ENCODE measurements at regions not wholly inside any gene's neighbourhood (a gene's known extent, or its start where the extent isn't known, plus 50 kb on each side); places are given as distances from the start of the nearest gene placed in this dataset.

DNA sequence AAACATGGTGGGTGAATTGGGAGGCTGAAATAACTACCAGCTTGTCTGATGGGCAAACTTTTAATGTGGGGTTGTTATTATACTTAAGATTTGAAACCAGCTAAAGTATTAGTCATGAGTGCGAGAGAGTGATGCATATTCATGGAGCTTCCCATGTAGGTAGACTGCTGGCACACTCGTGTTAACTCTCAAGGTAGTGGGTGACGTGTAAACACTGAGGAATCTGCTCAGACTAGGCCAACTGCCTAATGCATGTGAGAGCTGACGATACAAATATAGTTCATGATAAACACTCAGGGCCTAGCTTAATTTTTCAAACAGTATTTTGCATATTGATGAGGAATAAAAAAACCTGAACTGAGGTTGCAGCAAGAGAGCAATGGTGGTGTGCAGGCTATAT, 1165.7 kb upstream of the PIK3C3 start:
- no peak for DNase-seq (ENCODE audit: low read depth)

DNA sequence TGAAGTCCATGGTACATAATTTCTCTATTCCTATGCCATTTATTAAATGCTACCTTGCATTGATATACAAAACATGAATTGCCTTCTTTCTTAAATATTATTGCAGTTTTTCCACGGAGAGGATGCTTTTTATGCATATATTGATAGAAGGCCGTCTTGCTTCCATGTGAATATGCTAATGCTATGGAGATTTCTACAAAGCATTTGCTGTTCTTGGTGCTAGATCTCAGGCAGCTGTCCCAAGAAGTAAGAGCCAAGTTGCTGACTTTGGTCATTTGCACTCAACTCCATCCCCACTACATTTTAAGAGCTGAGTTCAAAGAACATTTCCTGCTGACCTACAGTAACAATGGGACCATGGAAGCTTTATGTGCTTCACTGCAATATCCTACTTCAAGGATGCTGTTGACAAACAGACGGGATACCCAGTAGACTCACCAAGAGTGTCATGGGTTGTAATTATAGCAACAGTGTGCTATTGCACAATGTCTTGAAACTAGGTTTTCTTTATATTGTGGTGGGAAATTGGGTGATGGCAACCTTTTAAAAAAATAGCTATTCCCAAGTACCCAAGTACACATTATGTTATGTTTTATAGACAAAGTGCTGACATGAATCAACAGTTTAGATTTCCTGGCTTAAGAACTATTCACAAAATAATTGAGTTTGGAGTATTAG, 1172.4 kb upstream of the PIK3C3 start:
- no peak for DNase-seq (ENCODE audit: low read depth)

- DNase-seq (ENCODE audit: low read depth): no peak
Measured at GRCh38 chr18:40769786-40770185, 1185.2 kb upstream of the PIK3C3 start.

DNA sequence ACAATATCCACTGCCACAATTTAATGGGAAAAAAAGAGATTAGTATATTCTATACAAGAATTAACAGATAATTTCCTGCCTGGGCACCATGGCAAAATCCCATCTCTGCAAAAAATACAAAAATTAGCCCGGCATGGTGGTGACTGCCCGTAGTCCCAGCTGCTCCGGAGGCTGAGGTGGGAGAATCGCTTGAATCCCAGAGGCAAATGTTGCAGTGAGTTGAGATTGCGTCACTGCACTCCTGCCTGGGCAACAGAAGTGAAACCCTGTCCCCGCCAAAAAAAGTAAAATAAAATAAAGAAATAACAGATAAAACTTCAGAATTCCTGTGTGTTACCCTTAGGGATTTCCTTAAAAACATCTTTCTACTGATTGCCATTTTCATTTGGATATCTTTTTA, 1194.8 kb upstream of the PIK3C3 start:
- DNase-seq (ENCODE audit: low read depth): no peak

DNA sequence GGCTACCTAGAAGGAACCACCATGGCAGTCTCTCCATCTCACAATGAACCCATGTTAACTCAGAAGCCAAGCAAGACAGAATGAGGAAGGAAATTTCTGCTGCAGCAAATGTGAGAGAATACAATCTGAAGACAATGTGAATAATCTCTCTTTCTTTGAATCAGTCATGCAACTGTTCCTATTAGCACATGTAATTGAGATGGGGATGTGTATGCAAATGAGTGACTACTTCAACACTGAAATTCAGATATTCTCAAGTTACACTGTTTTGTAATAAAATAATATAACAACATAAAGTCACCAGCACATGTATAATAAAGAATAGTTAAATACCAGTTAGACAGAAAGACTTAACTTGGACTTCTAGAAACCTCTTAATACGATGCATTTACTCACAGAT, 1200.6 kb upstream of the PIK3C3 start:
- DNase-seq (ENCODE audit: low read depth): no peak

- DNase-seq (ENCODE audit: low read depth): no peak
Measured at GRCh38 chr18:40752316-40752715, 1202.7 kb upstream of the PIK3C3 start.

DNA sequence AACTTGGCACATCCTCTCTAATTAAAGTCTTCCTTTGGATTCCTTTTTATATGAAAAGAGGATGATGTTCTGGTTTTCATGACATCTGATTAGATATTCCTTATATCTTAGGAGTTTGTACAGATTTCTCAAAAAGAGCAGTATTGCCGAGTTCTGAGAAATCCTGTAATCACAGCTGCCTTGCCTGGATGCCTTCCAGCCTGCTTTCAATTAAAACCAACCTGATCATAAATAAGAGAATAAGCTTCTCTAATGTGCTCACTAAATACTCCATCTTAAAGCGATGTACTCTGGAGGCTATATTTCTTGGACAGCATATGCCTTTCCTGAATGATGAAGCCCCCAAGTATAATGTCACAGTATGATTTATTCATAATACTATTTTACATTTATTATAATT, 1203.8 kb upstream of the PIK3C3 start:
- no peak for DNase-seq (ENCODE audit: low read depth)

GRCh38 chr18:40739029-40739428, 1216.0 kb upstream of the PIK3C3 start:
- no peak for DNase-seq (ENCODE audit: low read depth)

GRCh38 chr18:40738321-40738880, 1216.6 kb upstream of the PIK3C3 start:
- no peak for DNase-seq (ENCODE audit: low read depth)

DNA sequence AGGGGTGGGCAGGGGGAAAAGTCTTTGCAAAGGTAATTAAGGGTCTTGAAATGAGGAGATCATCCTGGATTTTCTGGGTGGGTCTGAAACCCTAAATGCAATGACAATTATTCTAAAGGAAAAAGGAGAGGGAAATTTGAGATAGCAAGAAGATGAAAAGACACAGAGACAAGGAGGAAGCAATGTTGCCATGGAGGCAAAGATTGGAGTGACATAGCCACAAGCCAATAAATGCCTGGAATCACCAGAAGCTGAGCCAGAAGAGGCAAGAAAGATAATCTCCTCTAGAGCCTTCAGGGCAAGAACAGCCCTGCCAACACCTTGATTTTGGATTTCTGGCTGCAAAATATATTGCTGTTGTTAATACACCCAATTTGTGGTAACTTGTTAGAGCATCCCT, 1246.3 kb upstream of the PIK3C3 start:
- DNase-seq (ENCODE audit: low read depth): no peak

GRCh38 chr18:40707797-40708196, 1247.2 kb upstream of the PIK3C3 start:
- no peak for DNase-seq (ENCODE audit: low read depth)

DNA sequence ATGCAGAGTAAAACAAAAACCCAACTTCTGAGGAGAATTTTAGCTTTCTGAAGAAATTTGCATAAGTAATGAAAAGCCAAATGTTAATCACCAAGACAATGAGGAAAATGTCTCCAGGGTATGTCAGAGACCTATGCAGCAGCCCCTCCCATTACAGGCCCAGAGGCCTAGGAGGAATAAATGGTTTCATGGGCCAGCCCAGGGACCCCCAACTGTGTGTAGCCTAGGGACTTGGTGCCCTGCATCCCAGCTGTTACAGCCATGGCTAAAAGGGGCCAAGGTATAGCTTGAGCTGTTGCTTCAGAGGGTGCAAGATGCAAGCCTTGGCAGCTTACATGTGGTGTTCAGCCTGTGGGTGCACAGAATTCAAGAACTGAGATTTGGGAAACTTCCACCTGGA, 1256.9 kb upstream of the PIK3C3 start:
- no peak for DNase-seq (ENCODE audit: low read depth)

DNA sequence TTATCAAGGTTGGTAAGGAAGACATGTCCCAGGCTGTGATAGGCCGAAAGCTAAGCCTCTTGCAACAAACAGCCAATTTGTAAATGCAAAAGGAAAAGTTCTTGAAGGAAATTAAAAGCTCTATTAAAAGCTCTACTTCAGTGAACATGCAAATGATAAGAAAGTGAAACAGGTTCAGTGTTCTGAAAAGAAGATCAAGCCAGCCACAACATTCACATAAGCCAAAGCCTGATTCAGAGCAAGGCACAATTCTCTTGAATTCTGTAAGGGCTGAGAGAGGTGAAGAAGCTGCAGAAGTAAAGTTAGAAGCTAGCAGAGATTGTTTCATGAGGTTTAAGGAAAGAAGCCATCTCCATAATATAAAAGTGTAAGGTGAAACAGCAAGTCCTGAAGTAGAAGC, 1259.5 kb upstream of the PIK3C3 start:
- no peak for DNase-seq (ENCODE audit: low read depth)

DNA sequence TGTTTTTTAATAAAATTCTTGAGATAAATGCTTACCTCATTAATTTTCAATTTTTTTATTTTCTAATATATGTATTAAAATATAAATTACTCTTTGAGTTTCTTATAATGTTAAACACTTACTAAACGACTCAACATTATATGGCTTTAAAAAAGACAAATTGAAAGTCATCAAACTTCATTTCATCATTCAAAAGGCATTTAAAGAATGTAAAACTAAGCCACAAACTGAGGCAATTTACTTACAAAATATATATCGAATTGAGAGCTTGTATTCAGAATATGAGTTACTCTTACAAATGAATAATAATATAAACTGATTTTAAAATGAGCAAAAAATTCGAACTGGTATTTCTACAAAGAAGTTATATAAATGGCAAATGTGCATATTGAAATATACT, 1262.2 kb upstream of the PIK3C3 start:
- no peak for DNase-seq (ENCODE audit: low read depth)

- no peak for DNase-seq (ENCODE audit: low read depth)
Measured at GRCh38 chr18:40690062-40690461, 1265.0 kb upstream of the PIK3C3 start.

DNA sequence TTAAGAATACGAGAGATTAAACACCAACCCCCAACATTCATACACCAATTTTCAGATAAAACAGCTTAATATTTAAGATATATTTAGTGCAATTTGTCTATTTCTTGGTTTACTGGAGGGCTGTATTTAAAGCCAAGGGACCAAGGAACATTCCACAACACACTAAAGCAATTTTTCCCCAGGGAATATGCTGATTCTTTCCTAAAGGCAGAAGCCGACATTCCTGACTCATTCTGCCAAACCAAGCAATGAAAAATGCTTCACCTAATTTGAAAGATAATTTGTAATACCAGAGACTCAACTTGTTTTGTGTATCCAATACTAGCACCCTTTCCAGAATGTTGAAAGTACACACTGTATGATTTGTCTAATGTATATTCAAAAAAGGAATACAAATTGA, 1267.6 kb upstream of the PIK3C3 start:
- DNase-seq (ENCODE audit: low read depth): no peak

- DNase-seq (ENCODE audit: low read depth): no peak
Measured at GRCh38 chr18:40686836-40687235, 1268.2 kb upstream of the PIK3C3 start.

DNA sequence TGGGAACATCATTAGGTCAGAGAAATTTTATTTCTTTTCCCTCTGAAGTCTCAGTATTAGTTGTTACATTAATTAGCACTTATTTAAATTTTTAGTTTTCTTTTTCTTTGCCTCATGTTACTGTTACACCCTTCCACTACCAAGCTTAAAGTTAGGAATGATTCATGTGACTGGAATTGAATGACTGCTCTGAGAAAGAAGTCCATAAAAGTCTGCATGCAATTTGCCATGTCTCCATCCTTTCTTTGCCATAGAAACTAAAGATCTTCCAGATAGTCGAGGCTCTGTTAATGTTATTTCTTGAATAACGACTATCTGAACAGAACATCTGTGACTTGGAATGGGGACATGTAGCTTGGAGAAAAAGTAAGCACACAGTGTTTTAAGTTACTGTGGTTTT, 1269.8 kb upstream of the PIK3C3 start:
- DNase-seq (ENCODE audit: low read depth): no peak

DNA sequence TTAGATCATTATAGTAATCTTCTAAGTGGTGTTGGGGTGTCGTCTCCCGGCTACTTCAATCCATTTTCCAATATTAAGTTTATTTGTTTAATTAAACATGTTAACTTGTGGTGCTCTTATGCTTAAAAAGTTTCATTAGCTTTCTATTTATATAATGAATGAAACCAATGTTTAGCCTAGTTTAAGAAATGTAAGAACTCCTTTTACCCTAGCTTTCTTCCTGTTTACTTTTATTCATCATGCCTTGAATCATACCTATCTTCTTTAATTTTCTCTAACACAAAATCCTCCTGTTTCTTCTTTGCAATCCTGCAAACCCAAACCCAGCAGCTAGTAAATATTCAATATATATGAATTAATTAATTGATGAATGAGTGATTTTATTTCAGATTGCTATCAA, 1276.7 kb upstream of the PIK3C3 start:
- DNase-seq (ENCODE audit: low read depth): no peak

GRCh38 chr18:40676668-40677067, 1278.4 kb upstream of the PIK3C3 start:
- no peak for DNase-seq (ENCODE audit: low read depth)

DNA sequence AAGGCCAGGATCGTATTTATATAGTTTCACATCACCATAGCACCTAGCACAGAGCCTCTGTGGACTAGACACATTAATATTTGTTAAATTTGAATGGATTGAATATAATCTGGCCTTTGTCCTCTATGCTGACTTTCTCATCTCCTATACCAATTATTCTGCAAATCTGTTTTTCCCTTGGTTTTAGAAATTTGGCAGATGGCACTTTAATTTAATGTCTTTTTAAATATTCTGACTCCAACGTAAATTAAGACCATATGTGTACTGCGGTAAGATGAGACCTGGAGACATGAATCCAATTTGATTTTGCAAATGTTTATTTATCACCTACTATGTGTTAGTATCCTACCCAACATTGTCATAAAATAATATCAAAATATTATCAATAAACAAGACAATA, 1281.9 kb upstream of the PIK3C3 start:
- DNase-seq (ENCODE audit: low read depth): no peak

GRCh38 chr18:40672590-40672989, 1282.4 kb upstream of the PIK3C3 start:
- no peak for DNase-seq (ENCODE audit: low read depth)

- DNase-seq (ENCODE audit: low read depth): no peak
Measured at GRCh38 chr18:40670668-40671375, 1284.2 kb upstream of the PIK3C3 start.
